ENCODE measurements at regions not wholly inside any gene's neighbourhood (a gene's known extent, or its start where the extent isn't known, plus 50 kb on each side); places are given as distances from the start of the nearest gene placed in this dataset.

DNA sequence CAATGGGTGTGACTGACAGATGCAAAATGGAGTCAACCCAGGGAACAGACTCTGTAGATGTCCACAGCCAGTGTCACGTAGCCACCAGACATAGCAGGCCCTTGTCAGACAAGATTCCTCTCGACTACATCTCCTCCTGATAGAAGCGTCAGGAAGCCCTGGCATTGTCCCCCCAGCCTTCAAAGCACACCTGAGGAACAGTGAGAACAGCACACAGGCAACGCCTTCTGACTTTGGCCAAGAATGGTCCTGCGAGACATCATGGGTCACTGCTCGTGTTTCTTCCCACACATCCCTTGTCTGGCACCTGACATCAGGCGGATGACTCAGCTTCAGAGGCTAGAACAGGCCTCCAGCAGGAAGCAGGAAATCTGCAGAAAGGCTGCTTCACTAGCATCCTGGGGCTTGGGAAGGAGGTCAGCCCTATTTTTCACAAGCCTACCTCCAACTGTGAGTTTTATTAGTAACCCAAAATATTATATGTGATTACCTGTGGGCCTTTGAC, 52.8 kb upstream of the GPR26 start:
- H3K27me3 Mint-ChIP-seq: peaks cover 29% of the 10 kb centered on the region
- no peak overlapping the region for H3K27ac Mint-ChIP-seq
- no peaks in the 10 kb centered on the region for H3K4me1 Mint-ChIP-seq (ENCODE audit: low read depth)
- H3K4me3 Mint-ChIP-seq (ENCODE audit: low read depth): no peak overlapping the region
- no peak for DNase-seq (ENCODE audit: low spot score, unreplicated experiment)
- no peaks in the 10 kb centered on the region for H3K9me3 Mint-ChIP-seq (ENCODE audit: low read depth)
- no peaks in the 10 kb centered on the region for H3K36me3 Mint-ChIP-seq (ENCODE audit: insufficient read depth)
- no peak for TF ChIP-seq CTCF (IDR thresholded peaks at IDR 0.05; ENCODE audit: unreplicated experiment)

GRCh38 chr10:123614888-123615287, 51.3 kb upstream of the GPR26 start:
- Mint-ChIP-seq H3K27ac (no peak overlapping the region), H3K27me3 (peaks cover 24% of the 10 kb centered on the region), H3K36me3 (ENCODE audit: insufficient read depth) (no peaks in the 10 kb centered on the region), H3K4me1 (ENCODE audit: low read depth) (no peaks in the 10 kb centered on the region), H3K9me3 (ENCODE audit: low read depth) (no peaks in the 10 kb centered on the region), H3K4me3 (ENCODE audit: low read depth) (no peak overlapping the region)
- peak; percentile 90 for DNase-seq (ENCODE audit: low spot score, unreplicated experiment)
- no peak for TF ChIP-seq CTCF (IDR thresholded peaks at IDR 0.05; ENCODE audit: unreplicated experiment)

Measured in progenitor cell of endocrine pancreas (in vitro differentiated cells).